GM21825 (cell line): ENCODE measurements at regions not wholly inside any gene's neighbourhood (a gene's known extent, or its start where the extent isn't known, plus 50 kb on each side); places are given as distances from the start of the nearest gene placed in this dataset.

Experiments
- ATAC-seq: cut with Tn5 transposase; IDR thresholded peaks from one replicate; pipeline ENCODE4 v1.9.1; 2021; ENCODE audit warnings: mild to moderate bottlenecking, moderate library complexity; ENCODE audit not compliant: unreplicated experiment

DNA sequence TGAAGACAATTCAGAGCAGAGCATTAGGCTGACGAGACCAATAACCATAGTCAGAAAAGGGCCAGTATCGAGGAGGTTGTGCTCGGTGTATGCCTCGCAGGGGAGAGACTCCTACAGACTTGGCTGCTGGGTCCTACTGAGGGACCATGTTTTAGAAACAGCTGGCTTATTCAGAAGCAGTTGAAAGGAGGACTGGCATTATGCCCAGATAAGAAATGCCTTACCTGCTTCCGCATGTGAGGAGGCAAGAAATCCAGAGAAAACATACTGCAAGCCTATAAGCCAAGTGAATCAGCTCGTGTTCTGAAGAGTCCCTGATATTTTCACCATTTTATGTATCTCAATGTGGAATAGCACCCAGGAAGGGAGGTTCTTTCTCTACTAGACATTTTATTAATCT lies 434.7 kb downstream of the GRB14 start:
- no peak for ATAC-seq

DNA sequence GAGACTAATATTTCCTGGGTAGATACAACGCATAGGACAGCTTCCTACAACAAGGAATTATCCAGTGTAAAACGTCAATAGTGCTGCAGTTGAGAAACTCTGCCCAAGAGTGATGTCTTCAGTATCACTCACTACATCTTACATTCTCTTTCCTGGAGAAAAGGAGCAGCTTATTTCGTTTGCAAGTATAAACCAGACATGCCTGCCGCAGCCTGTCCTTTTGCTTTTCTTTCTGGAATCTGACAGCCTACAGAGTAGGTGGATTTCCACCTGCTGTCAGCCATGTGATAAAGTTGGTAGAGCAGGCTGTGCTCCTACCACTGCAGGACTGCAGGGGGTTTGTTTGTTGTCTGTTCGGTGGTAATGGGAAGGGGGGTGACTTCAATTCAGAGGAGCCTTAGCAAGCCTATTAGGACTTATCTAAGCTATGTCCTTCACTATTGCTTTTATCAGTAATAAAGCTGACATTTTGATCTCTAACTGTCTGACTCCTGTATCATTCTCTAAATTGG lies 439.1 kb downstream of the GRB14 start:
- no peak for ATAC-seq

DNA sequence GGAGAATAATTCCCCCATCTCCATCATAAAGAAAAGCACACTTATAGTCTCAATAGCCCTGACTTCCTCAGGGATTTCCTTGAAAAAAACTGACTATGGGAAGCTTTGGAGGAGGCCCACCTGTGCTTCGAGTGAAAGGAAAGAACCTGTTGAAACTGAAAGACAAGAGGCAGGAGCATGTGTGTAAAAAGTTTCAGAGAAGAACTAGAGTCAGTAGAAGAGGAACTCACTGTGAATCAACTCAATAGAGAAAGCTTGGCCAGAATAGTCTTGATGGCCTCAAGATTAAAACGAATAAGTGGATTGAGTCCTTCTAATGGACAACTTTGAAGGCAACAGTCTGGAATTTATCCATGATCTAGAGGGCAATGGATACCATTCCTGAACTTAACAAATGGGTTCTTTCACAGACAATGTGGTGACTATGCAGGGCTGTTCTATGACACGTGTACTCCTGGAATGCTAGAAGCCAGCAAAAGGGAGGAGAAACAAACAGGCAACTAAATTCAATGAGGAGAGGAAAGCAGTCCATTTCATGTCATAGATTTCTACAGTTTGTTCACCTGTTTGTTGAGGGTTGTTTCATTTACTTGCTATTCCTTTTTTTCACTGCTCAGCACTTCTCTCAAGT lies 442.3 kb downstream of the GRB14 start:
- no peak for ATAC-seq

DNA sequence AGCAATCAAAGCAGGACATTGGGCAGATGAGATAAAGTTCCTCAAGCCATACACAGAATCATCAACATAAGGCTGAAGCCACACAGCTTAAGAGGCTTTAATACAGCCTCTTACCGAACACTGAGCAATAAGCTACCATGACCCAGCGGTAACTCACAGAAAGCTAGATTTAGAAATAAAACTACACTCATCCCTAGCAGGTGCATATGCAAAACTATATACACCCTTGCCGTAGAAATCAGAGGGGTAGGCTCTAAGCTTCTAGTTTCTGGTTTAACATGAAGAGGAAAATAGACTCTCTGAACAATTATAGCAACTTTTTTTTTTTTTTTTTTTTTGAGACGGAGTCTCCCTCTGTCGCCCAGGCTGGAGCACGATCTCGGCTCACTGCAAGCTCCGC lies 428.8 kb upstream of the FIGN start:
- ATAC-seq: no peak

DNA sequence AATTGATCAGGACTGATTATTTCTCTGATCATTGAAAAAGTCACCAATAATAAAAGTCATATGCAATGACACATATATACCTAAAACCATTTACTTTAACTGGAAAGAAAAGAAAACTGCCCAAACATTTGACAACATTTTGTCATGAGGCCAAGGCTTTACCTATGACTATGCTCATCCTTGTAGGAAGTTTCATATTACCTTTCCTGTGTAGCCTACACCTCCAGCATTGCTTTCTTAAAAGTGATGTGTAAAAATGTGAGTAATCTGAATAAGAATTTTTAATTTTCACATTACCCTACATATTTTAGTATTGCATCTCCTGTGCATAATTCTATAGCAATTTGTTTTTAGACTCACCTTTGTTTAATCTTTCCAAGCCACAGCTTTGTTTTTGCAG lies 419.8 kb upstream of the FIGN start:
- ATAC-seq: no peak

DNA sequence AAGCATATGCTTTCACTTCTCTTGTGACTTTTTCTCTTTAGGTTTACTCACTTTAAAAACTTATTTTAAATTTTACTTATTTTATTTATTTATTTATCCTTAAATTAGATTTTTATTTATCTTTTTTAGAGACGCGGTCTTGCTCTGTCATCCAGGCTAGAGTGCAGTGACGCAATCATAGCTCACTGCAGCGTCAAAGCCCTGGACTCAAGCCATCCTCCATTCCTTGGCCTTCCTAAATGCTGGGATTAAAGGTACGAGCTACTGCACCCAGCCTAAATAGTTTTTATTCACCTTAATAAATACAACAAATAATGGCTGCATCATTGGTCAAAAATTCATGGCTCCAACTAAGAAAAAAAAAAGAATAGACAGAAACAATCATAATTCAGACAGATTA lies 415.7 kb upstream of the FIGN start:
- ATAC-seq: no peak

DNA sequence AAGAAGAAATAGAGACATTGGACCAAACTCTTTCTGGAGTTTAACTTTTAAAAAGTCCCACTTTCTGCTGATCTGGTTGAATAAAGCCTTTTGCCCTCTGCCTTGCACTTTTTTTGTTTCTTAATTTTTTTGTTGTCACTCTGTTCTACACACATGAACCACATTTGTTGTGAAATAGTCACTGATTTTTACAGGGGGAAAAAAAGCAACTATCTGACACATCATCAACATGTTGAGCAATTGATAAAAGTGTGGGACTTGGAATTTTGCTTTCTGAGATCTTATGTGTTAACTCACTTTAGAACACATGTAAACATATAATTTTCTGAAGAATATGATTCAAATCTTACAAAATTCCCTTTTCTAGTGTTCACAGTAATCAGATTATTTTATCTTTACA lies 414.8 kb upstream of the FIGN start:
- no peak for ATAC-seq

DNA sequence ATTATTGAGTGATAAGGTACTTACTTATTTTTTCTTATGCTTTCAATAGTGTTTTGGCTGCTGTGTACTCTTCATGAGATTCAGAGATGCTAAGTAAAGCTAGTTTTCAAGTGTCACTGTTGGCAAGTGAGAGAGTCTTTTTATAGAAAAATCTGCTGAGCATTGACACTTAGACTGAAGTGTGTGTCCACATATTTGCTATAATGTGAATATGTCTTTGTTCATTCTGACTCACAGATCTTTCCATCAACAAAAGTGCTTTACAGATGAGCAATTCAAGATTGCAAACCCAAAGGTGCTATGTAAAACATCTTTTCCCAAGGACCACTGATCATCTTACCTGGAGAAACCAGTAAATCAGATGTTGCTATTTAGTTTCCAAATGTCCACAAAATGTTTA lies 410.6 kb upstream of the FIGN start:
- ATAC-seq: no peak

DNA sequence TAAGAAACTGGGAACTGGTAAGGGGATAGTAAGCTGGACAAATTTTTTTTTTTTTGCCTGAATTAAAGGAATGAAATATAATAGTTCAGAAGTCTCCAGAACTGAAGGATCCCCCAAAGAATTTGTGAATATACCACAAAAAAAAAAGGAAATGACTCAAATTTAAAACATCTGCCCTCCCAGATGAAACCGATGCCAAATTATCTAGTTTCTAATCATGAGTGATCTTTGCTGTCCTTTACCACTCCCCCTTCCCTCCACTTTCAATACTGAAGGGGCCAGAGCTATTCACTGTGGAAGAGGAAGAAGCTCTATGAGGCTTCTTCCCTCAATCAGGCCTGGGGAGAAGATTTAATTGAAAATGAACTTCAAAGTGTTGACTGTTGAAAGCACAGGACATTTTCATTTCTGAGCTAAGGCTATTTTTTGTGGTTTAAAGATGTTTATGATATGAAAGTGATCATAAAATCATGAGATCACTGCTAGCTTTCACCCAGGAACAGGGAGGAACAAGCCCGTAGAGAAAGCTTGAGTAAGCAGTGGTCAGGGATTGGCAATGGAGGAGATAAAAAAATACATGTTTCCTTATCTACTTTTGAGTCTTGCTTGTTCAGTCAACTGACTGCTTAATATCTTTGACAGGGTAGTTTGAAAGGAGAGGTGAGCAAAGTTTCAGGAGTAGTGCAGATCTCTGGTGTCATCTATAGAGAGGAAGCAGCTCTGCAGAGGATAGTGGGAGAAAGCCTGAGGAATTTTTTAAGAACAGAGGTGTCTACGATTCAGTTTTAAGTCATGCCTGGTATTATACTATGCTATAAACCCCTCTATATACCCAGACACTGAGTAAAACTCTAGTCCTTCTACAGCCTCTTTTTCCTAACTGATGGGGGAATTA lies 409.5 kb upstream of the FIGN start:
- ATAC-seq: no peak

DNA sequence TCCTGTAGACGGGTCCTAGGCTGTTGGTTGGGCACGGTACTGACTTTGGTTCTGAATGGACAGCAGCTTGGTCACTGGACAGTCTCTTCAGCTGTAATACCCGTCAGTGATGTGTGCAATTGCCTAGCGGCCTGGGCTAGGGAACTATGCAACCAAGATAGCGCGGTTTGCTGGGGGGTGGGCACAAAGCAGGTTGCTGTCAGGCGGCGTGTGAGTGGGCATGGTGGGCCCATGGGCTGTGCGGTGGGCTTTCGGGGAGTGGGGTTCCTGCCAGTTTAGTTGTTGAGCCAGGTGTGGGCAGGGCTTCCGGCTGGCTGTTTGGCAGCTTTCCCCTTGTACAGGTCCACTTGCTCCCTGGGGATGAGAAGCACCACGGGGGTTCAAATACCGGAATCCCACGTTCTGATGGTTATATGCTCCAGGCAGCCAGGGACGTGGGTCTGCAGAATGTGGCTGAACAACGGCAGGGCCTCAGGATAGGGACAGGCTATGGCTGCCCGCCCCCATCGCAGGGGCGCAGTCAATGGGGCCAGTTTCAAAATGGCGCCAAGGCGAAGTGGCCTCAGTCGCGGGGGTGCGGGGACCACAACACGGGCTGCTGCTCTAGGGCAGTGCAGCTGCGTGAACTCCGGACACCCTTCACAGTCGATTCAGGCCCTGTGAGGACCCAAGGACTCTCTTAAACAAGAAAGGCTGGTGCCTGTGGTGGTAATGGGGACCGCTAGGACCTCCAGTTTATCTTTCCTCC lies 407.5 kb upstream of the FIGN start:
- ATAC-seq: no peak

DNA sequence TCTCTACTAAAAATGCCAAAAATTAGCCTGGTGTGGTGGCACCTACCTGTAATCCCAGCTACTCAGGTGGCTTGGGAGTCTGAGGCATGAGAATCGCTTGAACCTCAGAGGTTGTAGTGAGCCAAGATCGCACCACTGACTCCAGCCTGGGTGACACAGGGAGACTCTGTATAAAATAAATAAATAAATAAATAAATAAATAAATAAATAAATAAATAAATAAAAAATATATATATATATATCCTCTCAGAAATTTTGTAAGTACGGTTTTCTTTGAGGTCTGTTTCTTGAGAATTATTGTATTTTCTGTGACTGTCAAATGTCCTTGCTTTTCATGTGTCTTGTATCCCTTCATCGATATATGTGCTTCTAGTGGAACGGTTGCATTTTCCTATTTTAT lies 406.9 kb upstream of the FIGN start:
- ATAC-seq: no peak

DNA sequence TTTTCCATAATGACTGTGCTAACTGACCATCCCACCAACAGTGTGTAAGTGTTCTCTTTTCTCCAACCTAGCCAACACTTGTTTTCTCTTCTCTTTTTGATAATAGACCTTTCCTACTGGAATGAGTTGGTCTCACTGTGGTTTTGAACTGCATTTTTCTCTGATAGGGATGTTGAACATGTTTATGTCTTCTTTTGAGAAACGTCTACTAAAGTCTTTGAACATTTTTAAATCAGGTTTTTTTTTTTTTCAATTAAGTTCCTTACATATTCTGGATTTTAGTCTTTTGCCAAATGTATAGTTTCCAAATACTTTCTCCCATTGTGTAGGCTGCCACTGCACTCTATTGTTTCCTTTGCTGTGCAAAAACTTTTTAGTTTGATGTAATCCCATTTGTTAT lies 405.5 kb upstream of the FIGN start:
- ATAC-seq: no peak

DNA sequence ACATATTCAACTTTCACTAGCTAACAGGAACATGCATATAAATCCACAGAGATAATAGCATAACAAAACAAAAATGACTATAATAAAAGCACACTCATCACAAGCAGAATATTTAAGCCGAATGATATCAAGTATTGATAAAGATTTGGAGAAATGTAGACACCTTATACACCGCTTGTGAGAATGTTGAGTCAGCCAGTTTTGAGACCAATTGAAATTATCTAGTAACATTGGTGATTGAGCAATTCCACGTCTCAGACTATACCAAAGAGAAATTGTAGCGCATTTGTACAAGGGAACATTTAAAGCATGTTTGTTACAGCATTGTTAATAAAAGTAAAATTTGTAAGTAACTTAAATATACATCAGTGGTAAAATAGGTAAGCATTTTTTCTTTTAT lies 402.9 kb upstream of the FIGN start:
- ATAC-seq: no peak

DNA sequence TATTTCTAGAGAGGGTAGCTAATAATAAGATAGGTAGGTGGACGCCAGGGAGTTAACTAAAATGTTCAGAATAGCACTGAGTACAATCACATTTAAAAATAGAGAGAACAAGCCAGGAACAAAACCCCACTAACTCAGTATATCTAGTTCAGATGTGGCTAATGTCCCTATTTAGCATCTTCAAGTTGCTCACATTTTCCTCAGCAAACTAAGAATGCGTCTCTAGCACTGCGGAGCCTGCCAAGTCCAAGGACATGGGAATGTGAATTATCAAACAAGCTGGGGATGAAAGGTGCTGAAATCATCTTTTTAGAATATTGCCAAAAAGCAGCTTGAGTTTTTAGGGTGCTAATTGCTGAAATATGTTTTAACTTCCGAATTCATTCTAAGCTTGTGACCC lies 398.5 kb upstream of the FIGN start:
- ATAC-seq: no peak

DNA sequence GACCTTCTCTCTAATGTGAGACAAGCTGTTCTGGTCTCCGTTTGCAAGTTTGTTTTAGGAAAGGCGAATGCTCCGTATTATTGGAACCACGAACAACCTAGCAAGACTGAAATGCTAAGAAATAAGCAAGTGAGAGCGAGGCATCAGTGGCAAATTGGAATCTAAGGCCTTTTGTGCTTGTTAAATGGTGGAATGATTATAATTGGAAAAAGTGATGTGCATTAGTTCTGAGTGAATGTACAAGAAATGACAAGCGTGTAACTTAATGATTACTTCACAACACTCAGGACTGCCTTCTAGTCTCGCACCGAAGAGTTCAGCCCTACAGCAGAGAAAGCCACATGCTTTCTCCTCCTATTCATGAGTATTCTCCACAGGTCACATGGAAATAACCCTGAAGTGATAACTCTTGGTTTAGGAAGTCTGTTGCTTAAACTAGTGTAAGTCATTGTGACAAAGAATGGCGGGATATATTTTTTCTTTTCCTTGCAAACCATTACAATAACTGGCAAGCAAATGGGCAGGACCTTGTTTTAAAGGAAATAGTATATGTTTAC lies 392.2 kb upstream of the FIGN start:
- no peak for ATAC-seq

DNA sequence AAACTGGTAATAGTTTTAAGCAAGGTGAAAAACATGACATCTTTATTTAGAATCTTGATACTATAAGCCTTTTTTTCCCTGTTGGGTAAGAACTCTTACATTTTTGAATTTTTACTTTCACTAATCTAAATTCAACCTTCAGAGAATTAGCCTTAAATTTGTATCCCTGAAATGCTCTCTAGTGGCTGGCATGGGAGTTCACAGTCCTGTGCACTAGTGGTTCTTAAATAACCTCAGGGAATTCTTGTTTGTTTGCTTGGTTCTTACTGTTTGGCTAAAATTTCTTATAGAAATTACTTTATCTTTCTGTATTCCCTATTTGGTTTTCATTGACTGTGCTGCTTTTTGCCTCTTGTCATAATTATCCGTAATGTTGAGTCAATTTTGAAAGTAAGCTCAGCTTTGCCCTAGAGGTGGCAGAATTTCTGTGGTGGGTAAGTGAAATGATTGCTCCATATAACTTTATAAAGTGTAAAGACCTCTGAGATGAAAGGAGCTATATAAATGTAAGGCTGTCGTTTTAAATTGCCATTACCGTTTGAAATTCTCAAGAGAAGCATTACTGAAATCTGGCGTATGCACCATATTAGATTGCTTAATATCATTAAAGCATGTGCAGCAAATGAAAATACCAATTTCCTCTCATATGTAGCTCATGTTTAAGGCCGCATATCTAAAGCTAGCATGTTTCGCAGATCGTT lies 391.3 kb upstream of the FIGN start:
- ATAC-seq: no peak

DNA sequence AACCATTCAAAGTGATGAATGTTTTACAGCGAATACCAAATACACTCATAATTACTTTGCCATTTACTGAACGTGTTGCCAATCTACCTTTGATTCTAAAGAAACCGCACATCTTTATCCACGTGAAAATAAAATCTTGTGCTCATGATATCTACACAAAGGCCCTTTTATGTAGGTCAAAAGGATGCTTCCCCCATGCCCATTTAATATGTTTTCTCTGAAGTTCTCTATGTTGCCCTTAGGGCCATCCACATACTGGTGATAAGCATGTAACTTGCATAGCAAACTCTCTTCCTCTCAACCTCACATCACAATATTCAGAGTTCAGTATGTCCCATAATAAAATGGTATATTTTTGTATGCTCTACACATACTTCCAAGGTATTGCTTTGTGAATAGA lies 380.0 kb upstream of the FIGN start:
- ATAC-seq: no peak

DNA sequence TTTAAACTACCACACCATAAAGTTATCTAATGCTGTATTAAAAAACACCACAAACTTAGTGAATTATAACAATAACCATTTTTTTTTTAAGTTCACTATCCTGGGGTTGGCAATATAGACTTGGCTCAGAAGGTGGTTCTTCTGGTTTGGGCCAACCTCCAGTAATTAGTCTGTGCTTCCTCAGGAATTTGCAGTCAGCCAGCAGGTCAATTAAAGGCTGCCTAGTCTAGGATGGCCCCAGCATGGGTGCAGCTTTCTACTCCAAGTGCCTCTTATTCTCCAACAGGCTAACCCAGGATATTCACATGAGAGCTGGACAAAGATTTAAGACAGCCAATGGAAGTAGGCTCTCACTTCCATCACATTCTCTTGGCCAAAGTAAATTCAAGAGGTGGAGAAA lies 379.1 kb upstream of the FIGN start:
- ATAC-seq: no peak

DNA sequence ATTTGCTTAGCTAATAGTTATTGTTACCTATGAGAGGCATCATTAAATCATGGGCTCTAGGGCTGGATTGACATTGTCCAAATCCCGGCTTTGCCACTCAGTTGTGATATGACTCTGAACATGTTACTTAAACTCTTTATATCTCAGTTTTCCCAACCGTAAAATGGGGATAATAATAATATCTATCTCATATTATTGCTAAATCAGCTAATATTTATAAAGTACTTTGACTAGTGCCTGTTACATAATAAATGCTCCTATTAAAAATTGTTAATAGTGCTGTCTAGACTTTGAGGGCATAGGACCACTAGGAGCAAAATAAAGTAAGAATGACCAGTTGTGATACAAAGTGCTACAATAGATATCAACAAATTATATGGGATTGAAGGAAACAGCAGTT lies 376.3 kb upstream of the FIGN start:
- no peak for ATAC-seq

DNA sequence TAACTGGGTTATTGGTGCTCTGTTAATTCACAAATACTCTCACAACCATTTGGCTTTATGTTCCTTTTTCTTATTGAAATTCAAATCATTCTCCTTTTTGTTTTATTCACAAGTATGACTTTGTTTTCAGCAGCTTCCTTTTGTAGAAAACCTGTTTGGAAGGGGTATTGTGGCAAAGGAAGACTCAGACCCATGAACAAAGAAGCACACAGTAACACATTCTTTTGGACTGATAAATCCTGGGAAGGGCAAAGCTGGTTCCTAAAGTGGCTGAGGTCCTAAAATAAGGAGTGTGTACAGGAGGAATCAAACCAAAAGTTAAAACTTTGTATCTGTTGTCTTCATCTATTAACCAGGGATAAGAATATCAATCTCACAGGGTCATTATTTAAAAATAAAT lies 374.7 kb upstream of the FIGN start:
- ATAC-seq: no peak

DNA sequence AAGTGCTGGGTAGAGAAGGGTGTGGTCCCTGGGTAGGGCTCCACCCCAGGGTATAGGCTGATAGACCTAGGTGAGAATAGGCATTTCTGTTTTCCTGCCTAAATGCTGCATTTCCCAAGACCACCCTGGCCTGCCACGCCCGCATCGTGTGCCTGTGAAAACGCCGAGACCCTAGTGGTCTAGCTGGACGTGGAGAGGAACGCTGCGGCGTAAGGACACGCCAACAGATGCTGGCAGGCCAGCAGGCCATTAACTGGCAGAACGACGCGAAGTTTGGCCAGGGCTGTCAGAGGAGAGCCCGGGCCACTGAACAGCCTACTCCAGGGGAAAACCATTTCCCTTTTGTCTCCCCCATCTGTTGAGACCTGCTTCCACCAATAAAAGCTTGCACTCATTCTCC lies 373.2 kb upstream of the FIGN start:
- ATAC-seq: no peak
